H9 (cell line): ENCODE measurements at regions not wholly inside any gene's neighbourhood (a gene's known extent, or its start where the extent isn't known, plus 50 kb on each side); places are given as distances from the start of the nearest gene placed in this dataset.

ENCODE experiments used
- DNase-seq: peaks from one replicate; pipeline ENCODE4 v3.0.0-alpha.2; 2017
- H2AFZ ChIP-seq: one replicate; pipeline ENCODE4 v1.6.1; 2013; ENCODE audit warnings: mild to moderate bottlenecking, low read length, control low read depth, moderate library complexity
- H2AK5ac ChIP-seq: 2 replicates; pipeline ENCODE4 v1.6.1; 2013; ENCODE audit warnings: low read length, control low read depth, mixed read lengths; ENCODE audit not compliant: insufficient read length
- H2BK120ac ChIP-seq: one replicate; pipeline ENCODE4 v1.6.1; 2013; ENCODE audit warnings: low read depth, mild to moderate bottlenecking, low read length, control low read depth, inconsistent platforms; ENCODE audit not compliant: poor library complexity, severe bottlenecking
- H2BK12ac ChIP-seq: 2 replicates; pipeline ENCODE4 v1.6.1; 2013; ENCODE audit warnings: low read length, control low read depth, mixed read lengths, low read depth; ENCODE audit not compliant: insufficient read length
- H2BK15ac ChIP-seq: 2 replicates; pipeline ENCODE4 v1.6.1; 2013; ENCODE audit warnings: low read depth, low read length, control low read depth
- H2BK20ac ChIP-seq: one replicate; pipeline ENCODE4 v1.6.1; 2013; ENCODE audit warnings: low read depth, mild to moderate bottlenecking, low read length, control low read depth, inconsistent platforms; ENCODE audit not compliant: poor library complexity, severe bottlenecking
- H2BK5ac ChIP-seq: 2 replicates; pipeline ENCODE4 v1.6.1; 2013; ENCODE audit warnings: low read length, control low read depth, mixed read lengths; ENCODE audit not compliant: insufficient read length
- H3K14ac ChIP-seq: 2 replicates; pipeline ENCODE4 v1.6.1; 2013; ENCODE audit warnings: low read length, control low read depth; ENCODE audit not compliant: insufficient read depth
- H3K18ac ChIP-seq: 2 replicates; pipeline ENCODE4 v1.6.1; 2013; ENCODE audit warnings: low read depth, mild to moderate bottlenecking, mixed read lengths, low read length, control low read depth; ENCODE audit not compliant: insufficient read length
- H3K23ac ChIP-seq: 2 replicates; pipeline ENCODE4 v1.6.1; 2013; ENCODE audit warnings: low read length, control low read depth, mixed read lengths, low read depth; ENCODE audit not compliant: insufficient read length
- H3K23me2 ChIP-seq: 2 replicates; pipeline ENCODE4 v1.6.1; 2013; ENCODE audit warnings: low read depth, mild to moderate bottlenecking, mixed read lengths, low read length, control low read depth; ENCODE audit not compliant: insufficient read length, poor library complexity, severe bottlenecking
- H3K27ac ChIP-seq: 2 replicates; pipeline ENCODE4 v1.5.1; 2013; ENCODE audit warnings: low read length, control low read depth, mixed read lengths, low read depth; ENCODE audit not compliant: insufficient read length
- H3K27me3 ChIP-seq: 2 replicates; pipeline ENCODE4 v1.6.1; 2013; ENCODE audit warnings: low read length, control low read depth, inconsistent platforms; ENCODE audit not compliant: insufficient read depth
- H3K4ac ChIP-seq: 2 replicates; pipeline ENCODE4 v1.6.1; 2013; ENCODE audit warnings: low read depth, mild to moderate bottlenecking, control low read depth, inconsistent platforms, low read length, moderate library complexity
- H3K4me1 ChIP-seq: 2 replicates; pipeline ENCODE4 v1.6.1; 2013; ENCODE audit warnings: low read length, control low read depth, inconsistent platforms; ENCODE audit not compliant: insufficient read depth
- H3K4me2 ChIP-seq: 2 replicates; pipeline ENCODE4 v1.6.1; 2013; ENCODE audit warnings: low read length, control low read depth, mixed read lengths; ENCODE audit not compliant: insufficient read length, insufficient read depth
- H3K56ac ChIP-seq: 2 replicates; pipeline ENCODE4 v1.6.1; 2013; ENCODE audit warnings: low read depth, mild to moderate bottlenecking, mixed read lengths, low read length, control low read depth; ENCODE audit not compliant: insufficient read length
- H3K79me1 ChIP-seq: 2 replicates; pipeline ENCODE4 v1.6.1; 2013; ENCODE audit warnings: low read depth, mild to moderate bottlenecking, moderate library complexity, low read length, control low read depth, inconsistent platforms; ENCODE audit not compliant: insufficient read depth, poor library complexity, severe bottlenecking
- H3K79me2 ChIP-seq: 2 replicates; pipeline ENCODE4 v1.6.1; 2013; ENCODE audit warnings: low read length, control low read depth, inconsistent platforms; ENCODE audit not compliant: insufficient read depth
- H3K9ac ChIP-seq: 2 replicates; pipeline ENCODE4 v1.6.1; 2013; ENCODE audit warnings: low read length, control low read depth, mixed read lengths; ENCODE audit not compliant: insufficient read length; ENCODE audit errors: extremely low read depth
- H3K9me3 ChIP-seq: one replicate; pipeline ENCODE4 v1.6.1; 2013; ENCODE audit warnings: low read depth, low read length, inconsistent platforms; ENCODE audit not compliant: control insufficient read depth
- H3T11ph ChIP-seq: one replicate; pipeline ENCODE4 v1.6.1; 2013; ENCODE audit warnings: mild to moderate bottlenecking, low read length, control low read depth, inconsistent platforms
- H4K20me1 ChIP-seq: one replicate; pipeline ENCODE4 v1.6.1; 2013; ENCODE audit not compliant: control insufficient read depth, insufficient read length, insufficient read depth
- H4K5ac ChIP-seq: 2 replicates; pipeline ENCODE4 v1.6.1; 2013; ENCODE audit warnings: low read depth, mild to moderate bottlenecking, mixed read lengths, low read length, control low read depth; ENCODE audit not compliant: insufficient read length
- H4K8ac ChIP-seq: replicated peaks from 2 replicates; pipeline ENCODE4 v1.6.1; 2013; ENCODE audit warnings: low read length, control low read depth, mixed read lengths, low read depth; ENCODE audit not compliant: insufficient read length
- H4K91ac ChIP-seq: 2 replicates; pipeline ENCODE4 v1.6.1; 2013; ENCODE audit warnings: low read depth, mild to moderate bottlenecking, moderate library complexity, mixed read lengths, low read length, control low read depth; ENCODE audit not compliant: insufficient read length
- H3K27ac Mint-ChIP-seq, 3 experiments: 2 replicates in 2 of 3; 3 replicates in 1 of 3; pipeline ENCODE4 v1.8.0; 2020 to 2021; ENCODE audit warnings: mixed read lengths in 3 of 3, mild to moderate bottlenecking in 1 of 3, moderate library complexity in 1 of 3
- H3K27me3 Mint-ChIP-seq: 2 replicates; pipeline ENCODE4 v1.8.0; 2021; ENCODE audit warnings: low read depth, mild to moderate bottlenecking, moderate library complexity, mixed read lengths
- H3K36me3 Mint-ChIP-seq, 3 experiments: 2 replicates in 2 of 3; 3 replicates in 1 of 3; pipeline ENCODE4 v1.8.0; 2020 to 2021; ENCODE audit warnings: low read depth in 3 of 3, mixed read lengths in 3 of 3; ENCODE audit not compliant: insufficient read depth in 1 of 3
- H3K4me1 Mint-ChIP-seq, 2 experiments: 2 replicates each; pipeline ENCODE4 v1.8.0; 2020; ENCODE audit warnings: mixed read lengths in 2 of 2
- H3K4me3 Mint-ChIP-seq, 2 experiments: 2 replicates in 1 of 2; 3 replicates in 1 of 2; pipeline ENCODE4 v1.8.0; 2020 to 2021; ENCODE audit warnings: mild to moderate bottlenecking in 2 of 2, mixed read lengths in 2 of 2, moderate library complexity in 1 of 2
- H3K9me3 Mint-ChIP-seq, 2 experiments: 2 replicates in 1 of 2; 3 replicates in 1 of 2; pipeline ENCODE4 v1.8.0; 2020; ENCODE audit warnings: mild to moderate bottlenecking in 2 of 2, mixed read lengths in 2 of 2, moderate library complexity in 1 of 2
- CTCF ChIP-seq: fragments of 200-600 bp; sonication (generic); conservative IDR thresholded peaks from 3 replicates; pipeline ENCODE4 v1.8.0; 2021; ENCODE audit warnings: antibody characterized with exemption, mild to moderate bottlenecking
- WGBS: extraction: QIAGEN DNeasy Blood & Tissue Kit; methylation state at CpG from one replicate; pipeline ENCODE4 v1.1.7; 2013; ENCODE audit warnings: missing lambda C conversion rate, low lambda C conversion rate, mixed read lengths; ENCODE audit not compliant: insufficient read length; ENCODE audit errors: extremely low coverage; 5-methylcytosine and 5-hydroxymethylcytosine counted together

GRCh38 chr1:194821091-194821490 lies 1634.7 kb upstream of the B3GALT2 start:
- Histone ChIP-seq H2BK5ac (no peak overlapping the region), H2BK120ac (no peak overlapping the region), H2BK20ac (no peak overlapping the region), H2BK12ac (no peak overlapping the region), H4K20me1 (no peaks in the 10 kb centered on the region), H3K56ac (no peak overlapping the region), H3K4ac (no peak overlapping the region), H3K23ac (no peak overlapping the region), H2AFZ (no peak overlapping the region), H3K27me3 (no peaks in the 10 kb centered on the region), H3K23me2 (no peaks in the 10 kb centered on the region), H2AK5ac (no peak overlapping the region), H2BK15ac (no peak overlapping the region), H3K4me1 (no peaks in the 10 kb centered on the region), H4K5ac (no peak overlapping the region), H3T11ph (no peak overlapping the region), H3K18ac (no peak overlapping the region), H3K9me3 (no peaks in the 10 kb centered on the region), H3K4me2 (no peak overlapping the region), H3K9ac (no peak overlapping the region), H3K79me1 (no peaks in the 10 kb centered on the region), H4K91ac (no peak overlapping the region), H4K8ac (no peak overlapping the region), H3K27ac (no peak overlapping the region), H3K79me2 (no peaks in the 10 kb centered on the region), H3K14ac (no peak overlapping the region)
- Mint-ChIP-seq H3K9me3 (no peaks in the 10 kb centered on the region), H3K4me3 (no peak overlapping the region), H3K4me1 (no peaks in the 10 kb centered on the region), H3K27me3 (no peaks in the 10 kb centered on the region), H3K36me3 (no peaks in the 10 kb centered on the region), H3K27ac (no peak overlapping the region; a peak in 1 of 7 replicates)
- no peak for DNase-seq
- no peak for TF ChIP-seq CTCF
- no CpG with 5 or more reads among the region's 1 CpG for WGBS
